ENCODE measurements at regions not wholly inside any gene's neighbourhood (a gene's known extent, or its start where the extent isn't known, plus 50 kb on each side); places are given as distances from the start of the nearest gene placed in this dataset.
A peak's percentile ranks its signal among the peaks of the same experiment; 100 is the strongest.
"Not testable (repeated sequence)": the region's sequence is repeated elsewhere in the genome, so short reads cannot be mapped to it uniquely, and the experiment has no call there.

DNA sequence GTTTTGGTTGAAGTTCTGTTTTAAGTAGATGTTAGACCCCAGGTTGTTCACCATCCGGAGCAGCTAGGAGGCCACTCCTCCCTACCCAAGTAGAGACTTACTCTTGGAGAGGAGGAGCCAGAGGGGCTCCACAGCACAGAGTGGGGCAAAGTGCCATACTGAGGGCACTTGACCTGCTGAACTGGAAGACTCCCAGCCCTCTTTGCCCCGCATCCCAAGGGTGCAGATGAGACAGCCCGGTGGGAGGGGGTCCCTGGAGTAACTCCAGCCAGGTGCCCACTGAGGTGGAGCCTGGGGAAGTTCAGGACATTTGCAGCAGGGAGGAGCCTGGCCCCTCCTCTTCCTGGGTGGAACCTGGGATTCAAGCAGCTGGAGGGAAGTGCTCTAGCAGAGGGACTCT, 102.1 kb upstream of the GPR6 start:
- in situ Hi-C loops (cut with MboI; ENCODE audit: low pct_unique_long_range_greater_than_20kb, low sequenced_read_pairs) = no loop called here
- no peak for DNase-seq

DNA sequence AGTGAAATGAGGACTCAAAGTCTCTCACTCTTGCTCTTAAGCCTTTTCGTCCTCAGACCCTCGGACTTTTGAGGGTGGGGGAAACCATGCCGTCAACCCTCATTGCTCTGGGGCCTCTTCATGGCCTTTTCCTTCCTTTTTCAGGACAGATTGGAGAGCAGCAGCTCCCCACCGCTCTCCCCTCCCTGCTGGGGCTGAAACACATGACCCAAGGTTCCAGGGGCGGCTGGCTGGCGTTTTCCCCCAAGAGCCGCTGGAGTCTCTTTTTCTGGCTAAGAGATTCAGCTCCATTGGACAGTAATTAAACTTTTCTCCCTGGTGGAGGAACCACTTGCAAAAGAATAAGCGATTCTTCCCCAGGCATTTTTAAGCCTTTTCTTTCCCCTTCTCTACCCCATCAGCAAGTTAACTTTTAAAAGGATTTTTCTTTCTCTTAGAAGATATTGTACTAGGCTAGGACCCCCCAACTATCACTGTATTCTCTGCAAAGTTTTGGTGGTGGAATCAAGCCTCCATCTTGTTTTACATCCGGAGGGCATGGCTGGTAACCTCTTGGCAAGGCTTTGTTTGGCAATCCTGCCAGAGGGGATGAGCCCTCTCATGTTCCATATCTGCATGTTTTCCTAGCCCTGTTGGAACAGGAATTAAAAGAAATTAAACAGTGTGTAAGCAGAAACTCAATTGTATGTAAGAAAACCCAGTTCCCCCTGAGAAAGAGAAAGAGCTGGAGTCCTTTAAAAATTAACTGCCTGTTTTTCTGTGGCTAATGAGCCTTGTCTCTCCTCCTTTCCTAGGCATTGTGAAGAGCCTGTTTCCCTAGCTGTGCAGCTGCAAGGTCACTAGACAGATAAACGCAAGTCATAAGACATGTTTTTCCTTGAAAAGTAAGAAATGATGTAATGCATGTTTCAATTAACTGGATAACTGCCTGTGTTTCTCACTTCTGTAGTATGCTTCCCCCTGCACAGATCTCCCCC, 100.8 kb upstream of the GPR6 start:
- in situ Hi-C loops (cut with MboI; ENCODE audit: low pct_unique_long_range_greater_than_20kb, low sequenced_read_pairs) = no loop called here
- DNase-seq = no peak

DNA sequence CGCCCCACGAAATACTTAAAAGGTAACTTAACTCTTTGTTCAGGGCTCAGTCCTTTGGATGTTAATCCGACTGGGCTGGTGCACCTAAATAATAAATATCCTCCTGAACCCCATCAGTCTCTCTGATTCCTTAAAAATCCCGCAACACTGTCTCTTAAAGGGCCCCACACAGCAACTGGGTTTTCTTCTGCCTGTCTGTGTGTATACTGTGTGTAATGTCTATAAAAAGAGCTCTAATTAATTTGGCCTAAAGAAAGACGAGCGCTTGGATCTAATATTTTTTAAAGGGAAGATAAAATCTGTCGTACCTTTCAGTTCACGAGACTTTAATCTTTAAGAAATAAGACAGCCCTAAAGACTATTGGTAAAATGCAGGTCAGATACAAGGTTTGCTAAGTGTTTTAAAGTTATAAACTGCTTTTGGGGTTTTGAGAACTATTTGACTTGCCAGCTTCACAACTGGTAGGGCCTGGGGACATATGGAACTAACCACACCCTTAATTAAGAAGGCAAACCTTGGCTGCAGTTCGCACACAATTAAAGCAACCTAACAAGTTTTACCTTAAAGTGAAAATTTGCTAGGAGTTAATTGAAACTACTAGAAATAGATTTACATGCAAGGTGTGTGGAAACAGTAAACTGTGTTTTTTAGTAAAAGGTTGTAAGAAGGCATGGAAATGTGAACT, 100.0 kb upstream of the GPR6 start:
- in situ Hi-C loops (cut with MboI; ENCODE audit: low pct_unique_long_range_greater_than_20kb, low sequenced_read_pairs); DNase-seq: not testable (repeated sequence)

DNA sequence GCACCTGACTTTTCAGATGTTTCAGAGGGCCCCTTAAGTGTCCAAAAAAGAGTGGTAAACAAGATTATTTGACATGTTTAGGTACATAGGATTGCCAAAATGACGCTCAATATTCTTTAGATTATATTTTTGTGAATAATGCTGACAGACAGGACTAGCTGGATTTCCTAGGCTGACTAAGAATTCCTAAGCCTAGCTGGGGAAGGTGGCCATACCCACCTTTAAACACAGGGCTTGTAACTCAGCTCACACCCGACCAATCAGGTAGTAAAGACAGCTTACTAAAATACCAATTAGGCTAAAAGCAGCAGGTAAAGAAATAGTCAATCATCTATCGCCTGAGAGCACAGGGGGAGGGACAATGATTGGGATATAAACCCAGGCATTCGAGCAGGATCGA, 99.0 kb upstream of the GPR6 start:
- in situ Hi-C loops (cut with MboI; ENCODE audit: low pct_unique_long_range_greater_than_20kb, low sequenced_read_pairs) = not testable (repeated sequence)

DNA sequence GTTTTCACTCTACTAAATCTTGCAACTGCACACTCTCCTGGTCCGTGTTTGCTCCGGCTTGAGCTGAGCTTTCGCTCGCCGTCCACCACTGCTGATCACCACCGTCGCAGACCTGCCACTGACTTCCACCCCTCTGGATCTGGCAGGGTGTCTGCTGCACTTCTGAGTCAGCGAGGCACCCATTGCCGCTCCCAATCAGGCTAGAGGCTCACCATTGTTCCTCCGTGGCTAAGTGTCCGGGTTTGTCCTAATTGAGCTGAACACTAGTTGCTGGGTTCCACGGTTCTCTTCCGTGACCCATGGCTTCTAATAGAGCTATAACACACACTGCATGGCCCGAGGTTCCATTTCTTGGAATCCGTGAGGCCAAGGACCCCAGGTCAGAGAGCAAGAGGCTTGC, 98.6 kb upstream of the GPR6 start:
- DNase-seq = no peak
- in situ Hi-C loops (cut with MboI; ENCODE audit: low pct_unique_long_range_greater_than_20kb, low sequenced_read_pairs) = no loop called here

More for the DNA sequence above, 99.0 kb upstream of the GPR6 start:
- DNase-seq = not testable (repeated sequence)

DNA sequence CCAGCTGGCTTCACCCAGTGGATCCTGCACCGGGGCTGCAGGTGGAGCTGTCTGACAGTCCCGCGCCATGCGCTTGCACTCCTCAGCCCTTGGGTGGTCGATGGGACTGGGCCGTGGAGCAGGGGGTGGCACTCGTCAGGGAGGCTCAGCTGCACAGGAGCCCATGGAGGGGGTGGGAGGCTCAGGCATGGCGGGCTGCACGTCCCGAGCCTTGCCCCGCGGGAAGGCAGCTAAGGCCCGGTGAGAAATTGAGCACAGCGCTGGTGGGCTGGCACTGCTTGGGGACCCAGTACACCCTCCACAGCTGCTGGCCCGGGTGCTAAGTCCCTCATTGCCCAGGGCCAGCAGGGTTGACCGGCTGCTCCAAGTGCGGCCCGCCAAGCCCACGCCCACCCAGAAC, 97.0 kb upstream of the GPR6 start:
- DNase-seq; in situ Hi-C loops (cut with MboI; ENCODE audit: low pct_unique_long_range_greater_than_20kb, low sequenced_read_pairs): not testable (repeated sequence)

DNA sequence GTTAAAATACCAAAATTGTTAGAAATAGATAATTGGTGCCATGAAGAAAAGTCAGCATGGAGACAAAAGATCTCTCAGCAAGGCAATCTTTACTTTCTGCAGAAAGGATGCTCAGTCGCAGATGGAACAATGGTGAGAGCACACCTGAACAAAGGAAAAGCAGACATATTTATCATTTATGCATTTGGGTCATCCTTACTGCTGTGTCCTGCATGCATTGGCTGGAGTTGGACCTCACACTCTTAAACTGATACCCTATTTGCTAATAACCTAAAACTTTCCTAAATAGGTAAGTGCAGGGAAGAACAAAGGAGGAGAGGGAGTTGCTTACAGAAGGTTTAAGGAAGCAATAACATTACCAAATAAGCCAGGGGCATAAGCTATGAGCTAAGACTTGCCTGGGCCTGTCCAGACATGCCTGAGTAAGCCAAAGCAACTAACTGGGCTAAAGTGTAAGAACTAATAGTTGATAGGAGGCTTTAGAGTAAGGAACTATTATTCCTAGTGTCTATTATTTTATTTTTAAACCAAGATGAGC, 96.1 kb upstream of the GPR6 start:
- peak; percentile 43 for DNase-seq
- in situ Hi-C loops (cut with MboI; ENCODE audit: low pct_unique_long_range_greater_than_20kb, low sequenced_read_pairs) = not testable (repeated sequence)

DNA sequence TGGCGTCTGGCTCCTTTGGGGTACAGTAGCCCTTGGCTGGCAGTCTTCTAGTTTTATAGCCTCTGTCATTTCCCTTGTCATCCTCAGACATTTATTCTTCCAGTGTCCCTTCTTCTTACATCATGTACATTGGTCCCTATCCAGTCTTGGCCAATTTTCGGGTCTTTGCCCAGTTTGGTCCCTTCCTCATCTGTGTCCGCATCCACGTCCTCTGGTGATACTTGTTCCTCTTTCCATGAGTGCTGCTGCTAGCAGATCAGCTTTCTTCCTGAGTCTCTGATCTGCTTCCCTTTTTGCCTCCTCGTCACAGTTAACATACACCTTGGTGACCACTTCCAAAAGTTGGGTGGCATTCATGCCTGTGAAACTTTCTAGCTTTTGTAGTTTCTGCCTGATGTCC, 86.2 kb upstream of the GPR6 start:
- in situ Hi-C loops (cut with MboI; ENCODE audit: low pct_unique_long_range_greater_than_20kb, low sequenced_read_pairs) = no loop called here
- peak; percentile 58 for DNase-seq

DNA sequence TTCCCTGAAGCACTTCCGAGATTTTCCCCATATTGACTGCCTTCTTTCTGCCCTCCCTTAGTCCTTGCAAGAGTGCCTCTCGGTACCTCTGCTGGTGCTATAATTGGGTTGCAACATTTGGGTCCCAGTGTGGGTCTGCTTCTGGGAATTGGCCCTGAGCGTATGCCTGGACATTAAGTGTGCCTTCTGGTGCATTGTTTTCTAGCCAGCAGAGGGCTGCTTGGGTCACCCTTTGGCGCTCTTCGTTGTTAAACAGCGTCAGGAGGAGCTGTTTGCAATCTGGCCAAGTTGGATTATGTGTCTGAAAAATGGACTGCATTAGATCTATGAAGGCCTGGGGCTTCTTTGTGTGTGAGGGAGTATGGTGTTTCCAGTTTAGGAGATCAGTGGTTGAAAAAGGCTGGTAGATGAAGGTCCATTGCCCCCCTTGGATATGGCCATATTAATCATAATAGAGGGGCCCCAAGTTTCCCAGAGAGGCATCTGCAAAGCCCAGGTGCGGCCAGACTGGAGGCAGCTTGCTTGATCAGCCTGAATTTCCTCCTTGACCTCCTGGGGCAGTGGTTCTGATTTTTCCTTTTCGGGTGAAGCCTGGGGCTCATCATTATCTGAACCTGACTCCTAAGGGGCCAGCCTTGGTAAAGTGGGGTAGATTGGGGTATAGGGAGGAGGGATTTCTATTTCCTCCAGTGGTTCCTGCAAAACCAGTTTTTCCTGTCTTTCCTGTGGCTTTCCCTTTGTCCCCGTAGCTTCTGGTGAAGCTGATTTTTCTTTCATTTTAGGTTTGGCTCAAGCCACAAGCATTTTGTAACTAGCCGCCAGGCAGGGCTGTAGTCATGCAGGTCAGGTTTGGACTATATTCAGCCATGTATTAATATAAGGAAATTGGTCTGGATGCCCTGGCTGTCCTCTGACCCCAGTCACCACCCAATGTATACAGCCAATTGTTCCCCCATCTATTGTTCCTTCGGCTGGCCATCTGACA, 85.4 kb upstream of the GPR6 start:
- in situ Hi-C loops (cut with MboI; ENCODE audit: low pct_unique_long_range_greater_than_20kb, low sequenced_read_pairs) = no loop called here
- no peak for DNase-seq

DNA sequence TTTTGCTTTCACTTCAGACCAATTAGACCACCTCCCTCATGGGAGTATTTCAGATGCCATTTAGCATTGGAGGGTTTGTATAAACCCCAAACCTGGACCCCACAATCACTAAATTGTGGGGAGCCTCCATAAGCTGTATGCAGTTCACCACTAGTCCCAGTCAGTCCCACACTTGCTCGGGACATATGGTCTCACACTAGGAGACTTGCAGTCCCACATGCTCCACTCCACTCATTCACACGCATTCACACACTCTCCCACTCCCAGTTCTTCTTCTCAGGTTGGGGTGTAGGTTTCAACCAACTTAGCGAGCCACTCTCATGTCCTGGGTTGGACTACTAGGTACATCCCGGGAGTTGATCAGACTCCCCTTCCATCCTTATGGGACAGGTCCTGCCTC, 84.5 kb upstream of the GPR6 start:
- no peak for DNase-seq
- in situ Hi-C loops (cut with MboI; ENCODE audit: low pct_unique_long_range_greater_than_20kb, low sequenced_read_pairs) = no loop called here

DNA sequence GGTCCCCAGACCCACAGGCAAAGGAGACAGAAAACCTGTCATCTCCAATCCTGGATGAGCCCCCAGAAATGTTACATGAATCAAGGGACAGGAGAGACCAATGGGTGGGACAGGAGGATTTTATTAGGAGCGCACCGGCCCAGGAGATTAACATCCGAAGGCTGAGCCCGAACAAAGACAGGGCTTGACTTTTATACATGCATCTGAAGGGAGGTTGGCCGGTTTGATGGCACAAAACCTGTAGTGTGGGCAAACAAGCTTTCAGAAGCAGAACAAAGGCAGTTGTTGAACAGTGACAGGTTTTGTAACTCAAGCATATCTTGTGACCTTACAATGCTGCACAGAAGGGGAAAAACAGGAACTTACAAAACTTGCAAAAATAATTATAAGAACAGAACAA, 83.9 kb upstream of the GPR6 start:
- in situ Hi-C loops (cut with MboI; ENCODE audit: low pct_unique_long_range_greater_than_20kb, low sequenced_read_pairs) = no loop called here
- DNase-seq = peak; percentile 70

DNA sequence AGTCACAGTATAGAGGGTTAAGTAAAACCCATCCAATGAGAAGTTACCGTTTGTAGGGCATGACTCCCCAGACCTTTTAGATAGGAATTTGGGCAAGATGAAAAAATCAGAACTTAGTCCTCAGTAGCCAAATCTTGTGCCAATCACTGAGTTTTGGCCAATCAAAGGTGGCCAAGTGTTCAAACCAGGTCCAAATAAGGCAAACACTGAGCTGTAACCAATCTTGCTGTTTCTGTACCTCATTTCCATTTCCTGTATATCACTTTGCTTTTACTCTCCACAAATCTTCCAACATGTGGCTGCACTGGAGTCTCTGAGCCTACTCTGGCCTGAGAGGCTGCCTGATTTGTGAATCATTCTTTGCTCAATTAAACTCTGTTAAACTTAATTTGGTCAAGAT, 81.8 kb upstream of the GPR6 start:
- no peak for DNase-seq
- in situ Hi-C loops (cut with MboI; ENCODE audit: low pct_unique_long_range_greater_than_20kb, low sequenced_read_pairs) = no loop called here

DNA sequence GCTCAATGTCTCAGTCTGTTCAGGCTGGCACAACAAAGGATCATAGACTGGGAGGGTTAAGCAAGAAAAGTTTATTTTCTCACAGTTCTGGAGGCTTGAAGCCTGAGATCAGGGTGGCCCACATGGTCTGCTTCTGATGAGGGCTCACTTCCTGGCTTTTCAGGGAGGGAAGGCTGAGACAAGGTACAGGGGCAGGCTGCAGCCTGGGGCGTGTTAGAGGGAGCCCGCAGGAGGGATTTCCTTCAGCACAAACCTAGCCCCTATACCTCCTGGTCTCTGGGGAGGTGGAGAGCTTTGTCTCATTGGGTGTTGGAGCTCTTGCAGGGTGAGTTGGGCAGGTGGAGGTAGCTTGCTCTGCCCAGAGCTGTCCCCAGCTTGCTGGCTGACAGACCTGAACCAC, 81.1 kb upstream of the GPR6 start:
- DNase-seq = no peak
- in situ Hi-C loops (cut with MboI; ENCODE audit: low pct_unique_long_range_greater_than_20kb, low sequenced_read_pairs) = no loop called here

DNA sequence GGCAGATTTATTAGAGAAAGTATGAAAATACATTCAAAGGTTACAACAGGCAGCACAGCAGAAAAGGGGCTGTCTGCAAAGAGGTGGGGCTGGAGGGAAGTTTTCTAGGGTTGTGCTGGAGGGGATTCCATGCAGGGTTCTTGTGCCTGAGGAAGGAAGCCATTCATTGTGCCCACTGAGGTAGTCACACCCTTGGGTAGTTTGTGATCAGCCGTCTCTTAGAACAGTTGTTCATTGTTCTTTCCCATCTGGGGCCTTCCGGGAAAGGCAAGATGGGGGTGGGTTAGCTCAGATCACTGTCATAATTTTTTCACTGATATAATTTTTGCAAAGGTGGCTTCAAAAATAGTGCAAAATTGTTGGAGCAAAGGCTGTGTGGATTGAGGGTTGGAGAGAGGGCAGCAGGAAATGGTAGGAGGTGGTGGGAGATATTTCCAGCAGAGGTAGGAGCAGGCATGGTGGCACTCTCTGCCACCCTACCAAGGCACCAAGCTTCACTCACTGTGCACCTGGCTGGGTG, 80.5 kb upstream of the GPR6 start:
- in situ Hi-C loops (cut with MboI; ENCODE audit: low pct_unique_long_range_greater_than_20kb, low sequenced_read_pairs) = no loop called here

DNA sequence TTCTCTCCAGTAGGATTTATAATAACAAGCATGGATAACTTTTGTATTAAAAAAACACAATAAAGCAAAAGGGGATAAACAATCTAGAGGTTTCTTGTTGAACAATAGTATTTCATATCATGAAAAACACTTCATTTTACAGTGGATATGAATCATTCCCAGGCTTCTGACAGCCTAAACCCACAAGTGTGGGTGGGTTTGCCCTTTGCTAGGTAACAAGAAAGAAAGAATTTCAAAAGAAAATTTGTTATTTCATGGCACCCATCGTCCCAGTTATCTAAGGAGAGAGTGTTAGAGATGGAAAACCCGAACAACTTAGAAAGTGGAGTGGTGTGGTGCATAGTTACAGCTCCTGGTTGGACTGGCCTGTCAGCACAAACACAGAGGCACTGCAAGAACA, 76.1 kb upstream of the GPR6 start:
- no peak for DNase-seq
- in situ Hi-C loops (cut with MboI; ENCODE audit: low pct_unique_long_range_greater_than_20kb, low sequenced_read_pairs) = no loop called here

More for the DNA sequence above, 80.5 kb upstream of the GPR6 start:
- DNase-seq = no peak

DNA sequence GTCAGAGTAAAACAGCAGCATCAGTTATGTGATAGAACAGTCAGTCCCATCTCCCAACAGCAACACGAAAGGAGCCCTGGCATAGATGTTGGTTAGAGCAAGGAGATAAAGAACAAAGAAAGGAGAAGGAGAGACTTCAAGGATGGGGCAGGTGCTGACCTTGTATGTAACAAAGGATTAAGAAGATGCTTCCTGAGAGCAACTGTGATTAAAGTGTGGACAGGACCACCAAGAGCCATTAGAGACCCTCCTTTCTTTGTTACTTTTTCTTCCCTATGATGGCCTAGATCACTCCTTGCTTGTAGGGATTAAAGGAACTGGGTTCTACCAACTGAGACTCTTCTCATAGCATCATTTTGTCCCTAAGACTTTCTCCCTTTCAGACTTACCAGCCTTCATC, 75.2 kb upstream of the GPR6 start:
- in situ Hi-C loops (cut with MboI; ENCODE audit: low pct_unique_long_range_greater_than_20kb, low sequenced_read_pairs) = no loop called here
- no peak for DNase-seq

DNA sequence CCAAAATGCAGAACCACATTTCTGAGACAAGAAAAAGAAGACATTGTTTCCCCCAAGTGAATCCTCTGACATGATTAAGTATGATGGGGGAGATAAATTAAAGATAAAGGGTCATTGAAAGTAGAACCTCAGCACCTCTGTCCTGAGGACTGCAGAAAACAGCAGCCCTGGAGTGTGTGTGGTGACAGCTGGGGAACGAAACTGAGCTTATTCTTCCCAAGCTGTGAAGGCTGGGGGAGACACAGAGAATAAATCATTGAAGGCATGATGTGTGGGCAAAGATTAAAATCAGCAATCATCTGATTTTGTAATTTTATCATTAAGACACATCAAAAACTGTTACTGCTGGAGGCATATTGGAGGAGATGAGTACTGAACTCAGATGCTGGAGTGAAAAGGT, 67.5 kb upstream of the GPR6 start:
- DNase-seq = no peak
- in situ Hi-C loops (cut with MboI; ENCODE audit: low pct_unique_long_range_greater_than_20kb, low sequenced_read_pairs) = no loop called here

DNA sequence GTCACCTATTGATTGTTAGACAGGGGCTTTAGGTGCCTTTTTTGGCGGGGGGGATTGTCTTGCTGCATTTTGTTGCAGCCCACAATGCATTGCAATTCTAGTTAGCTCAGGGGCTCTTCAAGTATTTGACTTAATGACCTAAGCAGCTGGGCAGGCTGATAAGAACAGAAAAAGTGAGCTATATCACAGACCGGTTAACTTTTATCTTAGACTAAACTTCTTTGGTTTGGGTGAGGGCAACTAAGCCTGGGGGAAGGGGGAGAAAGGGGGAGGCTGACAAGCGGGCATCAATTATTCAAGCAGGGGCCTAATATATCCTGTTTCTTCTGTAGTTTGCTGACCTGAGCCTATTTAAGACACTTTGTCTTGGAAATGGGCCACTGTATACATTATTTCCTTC, 66.0 kb upstream of the GPR6 start:
- in situ Hi-C loops (cut with MboI; ENCODE audit: low pct_unique_long_range_greater_than_20kb, low sequenced_read_pairs) = no loop called here
- no peak for DNase-seq

DNA sequence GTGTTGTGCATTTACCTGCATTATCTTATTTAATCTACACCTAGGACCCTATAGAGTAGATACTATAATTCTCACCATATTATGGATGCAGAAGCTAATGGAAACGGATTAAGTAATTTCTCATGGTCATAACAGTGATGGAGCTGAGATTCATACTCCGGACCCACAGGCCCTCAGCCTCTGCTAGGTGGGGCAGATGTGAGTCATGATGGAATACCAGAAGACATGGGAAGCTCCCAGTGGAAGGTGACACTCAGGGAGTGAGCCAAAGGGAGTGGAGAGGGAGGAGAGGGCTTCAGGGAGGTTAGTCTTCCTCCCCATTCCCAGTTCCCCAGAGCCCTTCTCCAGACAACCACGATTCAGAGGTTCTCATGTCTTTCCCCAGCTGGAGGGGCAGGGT, 65.2 kb upstream of the GPR6 start:
- in situ Hi-C loops (cut with MboI; ENCODE audit: low pct_unique_long_range_greater_than_20kb, low sequenced_read_pairs) = no loop called here
- no peak for DNase-seq
